ENCODE measurements at regions not wholly inside any gene's neighbourhood (a gene's known extent, or its start where the extent isn't known, plus 50 kb on each side); places are given as distances from the start of the nearest gene placed in this dataset.

GRCh38 chr4:97038146-97038516 lies 1105.1 kb downstream of the STPG2 start:
- no peaks in the 10 kb centered on the region for H3K79me2 ChIP-seq (ENCODE audit: control insufficient read depth, insufficient read depth, low read length)
- no peak overlapping the region for H3K4me2 ChIP-seq (ENCODE audit: insufficient read depth, low read length)
- no peak for FAIRE-seq
- dilution Hi-C loops (cut with MboI; ENCODE audit: extremely low pct_ligation_motif_present, low sequenced_read_pairs) = no loop called here
- TF ChIP-seq FOS (IDR thresholded peaks at IDR 0.05; ENCODE audit: borderline replicate concordance, insufficient read depth, low read length) = no peak
- TF ChIP-seq POLR2A (IDR thresholded peaks at IDR 0.05; ENCODE audit: low read depth, low read length) = no peak
- TF ChIP-seq EZH2 (IDR thresholded peaks at IDR 0.05; ENCODE audit: borderline replicate concordance, low read depth, low read length, severe bottlenecking) = no peak
- TF ChIP-seq GATA2 (IDR thresholded peaks at IDR 0.05; ENCODE audit: insufficient read depth, insufficient read length, low read depth, low read length) = no peak
- no peak for TF ChIP-seq POLR2AphosphoS5 (IDR thresholded peaks at IDR 0.05; ENCODE audit: insufficient read depth, low read depth, low read length)
- no peak for TF ChIP-seq MAX (IDR thresholded peaks at IDR 0.05; ENCODE audit: insufficient read depth, insufficient read length)
- no peak for TF ChIP-seq MYC (IDR thresholded peaks at IDR 0.05; ENCODE audit: low read depth, low read length)
- no peak for TF ChIP-seq CTCF (IDR thresholded peaks at IDR 0.05; ENCODE audit: extremely low read depth in 1 of 2, insufficient read depth in 1 of 2, low read depth in 1 of 2, low read length in 2 of 2)
- no peak for TF ChIP-seq JUN (IDR thresholded peaks at IDR 0.05; ENCODE audit: borderline replicate concordance, insufficient read depth, insufficient read length, low read depth)
- H4K20me1 ChIP-seq (replicated peaks; ENCODE audit: control insufficient read depth, extremely low read depth, insufficient read depth, low read length) = no peaks in the 10 kb centered on the region
- DNase-seq (ENCODE audit: low read depth, low spot score) = no peak
- no peaks in the 10 kb centered on the region for H3K36me3 ChIP-seq (ENCODE audit: control insufficient read depth in 2 of 2, extremely low read depth in 1 of 2, insufficient read depth in 2 of 2, low read length in 2 of 2)
- no peak overlapping the region for H2AFZ ChIP-seq (ENCODE audit: low read depth, low read length)
- H3K4me1 ChIP-seq (ENCODE audit: control insufficient read depth, extremely low read depth, insufficient read depth, low read length) = no peaks in the 10 kb centered on the region
- intact Hi-C loops (cut with micrococcal nuclease) = no loop called here
- H3K27ac ChIP-seq (ENCODE audit: insufficient read depth, low read depth, low read length) = no peak overlapping the region
- POLR2A ChIA-PET = no interaction called here
- CTCF ChIA-PET = no interaction called here
- H3K9me3 ChIP-seq (replicated peaks; ENCODE audit: control insufficient read depth, insufficient read depth, low read length) = no peaks in the 10 kb centered on the region
- no peak overlapping the region for H3K4me3 ChIP-seq (replicated peaks in 1 of 3; ENCODE audit: insufficient read depth in 1 of 3, low read depth in 1 of 3, low read length in 3 of 3)
- no peak overlapping the region for H3K9ac ChIP-seq (replicated peaks; ENCODE audit: extremely low read depth, insufficient read depth, low read length)
- no peaks in the 10 kb centered on the region for H3K27me3 ChIP-seq (ENCODE audit: control insufficient read depth in 2 of 2, insufficient read depth in 2 of 2, low read length in 2 of 2)
- H3K9me1 ChIP-seq (replicated peaks; ENCODE audit: control insufficient read depth, extremely low read depth, insufficient read depth, low read length) = no peaks in the 10 kb centered on the region
- BruUV-seq (replicated peaks) = no TSS peak
